G401.6 (cell line): ENCODE measurements at regions not wholly inside any gene's neighbourhood (a gene's known extent, or its start where the extent isn't known, plus 50 kb on each side); places are given as distances from the start of the nearest gene placed in this dataset.

Experiments used
- FAIRE-seq: peaks from 2 replicates; lab custom pipeline; 2012; peaks lifted over from hg19 to GRCh38; lab: Jason Lieb, UNC

- peak; percentile 66 for FAIRE-seq
Measured at GRCh38 chr22:49604732-49605302, 222.9 kb downstream of the BRD1 start.

GRCh38 chr22:49603016-49603415 lies 224.7 kb downstream of the BRD1 start:
- FAIRE-seq = no peak

- FAIRE-seq = no peak
Measured at GRCh38 chr22:49602481-49602880, 225.2 kb downstream of the BRD1 start.

DNA sequence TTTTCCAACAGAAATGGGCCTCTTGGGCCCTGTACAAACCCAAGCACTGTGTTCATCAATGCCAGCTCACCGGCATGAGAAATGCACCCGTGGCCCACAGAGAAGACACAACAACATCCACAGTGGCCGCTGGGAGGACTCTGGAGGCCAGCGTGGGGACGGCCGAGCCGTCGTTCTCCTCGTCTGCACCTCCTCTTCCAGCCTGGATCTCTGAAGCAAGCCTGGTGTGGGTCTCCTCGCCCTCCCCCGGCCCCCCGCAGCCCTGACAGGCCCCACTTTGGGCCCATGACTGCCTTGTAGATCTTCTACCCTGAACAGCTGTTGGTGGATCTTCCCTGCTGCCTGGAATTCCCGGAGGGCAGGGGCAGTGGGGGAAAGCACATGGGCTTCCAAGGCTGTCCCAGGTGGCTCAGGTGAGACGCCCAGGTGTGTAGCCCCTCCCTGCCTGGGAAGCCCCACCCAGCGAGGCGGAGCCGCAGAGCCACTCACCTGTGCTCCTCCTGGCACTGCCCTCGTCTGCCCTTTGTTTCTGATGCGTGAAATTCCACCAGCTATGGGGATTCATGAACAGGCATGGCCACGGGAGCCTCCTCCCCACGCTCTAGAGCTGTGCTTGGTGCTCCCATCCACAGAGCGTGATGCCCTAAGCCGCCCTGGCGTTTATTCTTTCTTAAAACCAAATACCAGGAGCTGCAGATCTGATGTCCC lies 225.9 kb downstream of the BRD1 start:
- FAIRE-seq = no peak

- no peak for FAIRE-seq
Measured at GRCh38 chr22:49600891-49601431, 226.7 kb downstream of the BRD1 start.

GRCh38 chr22:49600468-49600867 lies 227.2 kb downstream of the BRD1 start:
- no peak for FAIRE-seq

- no peak for FAIRE-seq
Measured at GRCh38 chr22:49599691-49600455, 227.8 kb downstream of the BRD1 start.

- no peak for FAIRE-seq
Measured at GRCh38 chr22:49599039-49599438, 228.6 kb downstream of the BRD1 start.

DNA sequence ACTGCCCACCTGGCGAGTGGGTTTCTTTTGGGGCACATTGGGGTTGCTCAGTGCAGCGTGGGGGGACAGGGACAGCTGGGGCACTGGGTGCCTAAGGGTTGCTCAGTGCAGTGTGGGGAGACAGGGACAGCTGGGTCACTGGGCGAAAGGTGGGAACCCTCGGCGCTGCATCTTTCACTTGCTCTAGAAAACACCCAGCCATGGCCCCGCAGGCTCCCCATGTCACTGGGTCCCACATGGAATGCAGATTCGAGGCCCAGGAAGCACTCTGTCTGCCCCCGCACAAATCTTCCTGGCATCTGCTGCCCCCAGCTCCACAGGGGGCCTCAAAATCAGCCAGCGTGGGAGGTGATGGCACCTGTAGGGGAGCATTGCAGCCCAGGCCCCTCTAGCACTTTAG lies 229.3 kb downstream of the BRD1 start:
- FAIRE-seq = no peak

- FAIRE-seq = no peak
Measured at GRCh38 chr22:49597428-49598039, 230.1 kb downstream of the BRD1 start.

GRCh38 chr22:49595465-49596078 lies 232.1 kb downstream of the BRD1 start:
- no peak for FAIRE-seq

GRCh38 chr22:49594078-49594477 lies 233.6 kb downstream of the BRD1 start:
- FAIRE-seq = no peak

DNA sequence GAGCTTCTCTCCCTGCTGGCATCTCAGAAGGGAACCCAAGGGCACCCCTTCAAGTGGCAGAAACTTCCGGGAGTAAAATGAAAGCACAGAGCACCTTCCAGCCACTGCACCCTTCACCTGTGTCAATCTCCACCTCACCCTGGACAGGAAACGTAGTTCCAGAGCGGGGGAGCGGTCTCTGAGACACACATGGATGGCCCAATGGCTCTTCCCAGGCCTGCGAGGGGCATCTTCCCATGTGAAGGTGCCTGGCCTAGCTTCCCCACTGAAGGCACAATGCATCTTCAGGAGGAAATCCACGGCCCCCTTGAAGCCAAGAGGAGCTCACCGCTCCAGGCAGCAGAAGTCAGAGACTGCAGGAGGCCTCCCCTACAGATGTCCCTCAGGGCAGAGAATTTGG lies 234.2 kb downstream of the BRD1 start:
- no peak for FAIRE-seq

DNA sequence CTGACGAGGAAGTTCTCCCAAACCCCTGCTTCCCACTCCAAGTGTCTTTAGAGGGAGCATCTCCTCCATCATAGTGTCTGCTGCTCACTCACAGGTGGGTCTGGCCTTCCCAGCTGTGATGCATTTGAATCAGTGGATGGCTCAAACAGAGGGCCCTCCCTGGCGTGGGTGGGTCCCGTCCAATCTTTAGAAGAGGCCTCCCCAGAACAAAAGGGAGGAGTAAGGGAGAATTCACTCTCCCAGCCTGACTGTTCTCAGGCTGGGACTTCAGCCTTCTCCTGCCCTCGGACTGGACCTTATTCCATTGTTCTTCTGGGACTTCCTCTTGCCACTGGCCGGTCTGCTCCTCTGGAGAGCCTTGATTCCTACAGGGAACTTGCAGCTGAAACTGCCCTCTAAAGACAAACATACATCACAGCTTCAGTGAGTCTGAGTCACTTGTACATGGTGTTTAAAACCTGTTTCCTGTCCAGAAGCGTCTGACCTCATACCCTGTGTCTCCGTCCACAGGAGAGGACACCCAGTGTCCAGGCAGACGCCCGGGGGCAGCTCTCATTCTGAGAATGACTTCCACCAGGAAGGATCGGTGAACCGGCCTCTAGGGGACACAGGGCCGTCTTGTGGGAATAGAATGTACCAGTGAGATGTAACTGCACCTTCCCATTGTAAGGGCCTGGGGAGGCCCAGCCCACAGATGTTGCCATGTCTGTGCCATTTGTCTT lies 234.7 kb downstream of the BRD1 start:
- FAIRE-seq = no peak

- FAIRE-seq = no peak
Measured at GRCh38 chr22:49590851-49591445, 236.7 kb downstream of the BRD1 start.

- FAIRE-seq = no peak
Measured at GRCh38 chr22:49590381-49590780, 237.3 kb downstream of the BRD1 start.

DNA sequence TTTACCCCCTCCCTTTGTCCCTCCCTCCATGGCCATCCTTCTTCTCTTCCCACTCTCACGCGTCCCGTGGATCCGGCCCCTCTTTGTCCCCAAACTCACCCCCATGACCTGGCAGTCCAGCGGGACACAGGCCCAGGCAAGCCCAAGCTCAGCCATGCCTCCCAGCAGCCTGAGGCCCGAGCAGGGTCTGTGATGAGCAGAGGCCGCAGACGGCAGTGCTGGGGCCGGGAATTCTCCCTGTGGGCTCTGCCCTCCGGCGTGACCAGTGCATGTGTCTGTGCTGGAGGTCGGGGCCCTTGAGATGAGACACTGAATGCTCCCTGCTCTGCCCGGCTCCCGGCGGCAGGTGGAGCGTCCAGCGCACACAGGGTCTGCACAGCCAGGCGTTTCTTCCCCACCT lies 237.9 kb downstream of the BRD1 start:
- no peak for FAIRE-seq

GRCh38 chr22:49589301-49589700 lies 238.4 kb downstream of the BRD1 start:
- no peak for FAIRE-seq

DNA sequence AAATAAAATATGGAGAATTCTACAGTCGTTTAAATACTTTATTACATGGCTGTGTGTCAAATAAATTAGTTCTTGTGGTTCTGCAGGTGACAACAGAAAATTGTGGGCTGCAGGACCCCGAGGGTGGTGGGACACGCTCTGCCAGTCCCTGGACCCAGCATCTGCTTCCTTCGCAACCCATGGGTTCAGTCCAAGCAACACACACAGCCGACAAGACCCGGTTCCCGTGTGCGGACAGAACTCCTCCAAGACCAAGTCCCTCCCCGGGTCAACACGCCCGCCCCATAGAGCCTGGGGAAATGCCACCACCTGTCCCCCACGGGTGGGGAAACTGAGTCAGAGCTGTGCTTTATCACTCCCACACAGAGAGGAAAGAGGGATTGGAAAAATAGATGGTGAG lies 238.9 kb downstream of the BRD1 start:
- no peak for FAIRE-seq

DNA sequence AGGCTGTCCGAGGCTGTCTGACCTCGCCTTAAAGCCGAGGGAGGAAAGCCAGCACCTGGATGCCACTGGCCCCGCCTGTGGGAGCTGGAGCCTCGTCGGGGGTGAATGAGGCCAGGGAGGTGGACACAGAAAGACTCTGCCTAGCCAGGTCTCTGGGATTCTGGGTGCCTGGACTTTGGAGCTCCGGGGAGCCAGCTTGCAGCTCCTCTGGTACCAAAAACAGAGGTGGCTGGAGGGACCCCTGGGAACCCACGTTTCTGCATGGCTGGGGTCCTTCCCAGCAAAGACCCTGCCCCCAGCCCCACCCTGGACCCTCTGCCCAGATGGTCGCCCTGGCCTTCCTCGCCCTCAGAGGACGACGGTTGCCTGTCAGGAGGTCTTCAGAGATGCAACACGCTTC lies 239.7 kb downstream of the BRD1 start:
- no peak for FAIRE-seq

GRCh38 chr22:49587421-49587820 lies 240.3 kb downstream of the BRD1 start:
- no peak for FAIRE-seq
